Posterior vena cava (tissue), 2 donors: ENCODE measurements at regions not wholly inside any gene's neighbourhood (a gene's known extent, or its start where the extent isn't known, plus 50 kb on each side); places are given as distances from the start of the nearest gene placed in this dataset.

Experiments
- DNase-seq: peaks from one replicate; pipeline ENCODE4 v3.0.0-alpha.2; 2020; ENCODE audit warnings: low spot score
- intact Hi-C, 2 donors: fragments of 100-400 bp; cut with DNase I; formaldehyde crosslinking; loops; one replicate each; pipeline versions ENCODE4 v1.14.1 to v1.14.2; 2022 to 2023
- donor health status: DM: yes; HTN: yes; CAD: no.
- donor health status: DM: yes; HTN: yes; CAD: no.

DNA sequence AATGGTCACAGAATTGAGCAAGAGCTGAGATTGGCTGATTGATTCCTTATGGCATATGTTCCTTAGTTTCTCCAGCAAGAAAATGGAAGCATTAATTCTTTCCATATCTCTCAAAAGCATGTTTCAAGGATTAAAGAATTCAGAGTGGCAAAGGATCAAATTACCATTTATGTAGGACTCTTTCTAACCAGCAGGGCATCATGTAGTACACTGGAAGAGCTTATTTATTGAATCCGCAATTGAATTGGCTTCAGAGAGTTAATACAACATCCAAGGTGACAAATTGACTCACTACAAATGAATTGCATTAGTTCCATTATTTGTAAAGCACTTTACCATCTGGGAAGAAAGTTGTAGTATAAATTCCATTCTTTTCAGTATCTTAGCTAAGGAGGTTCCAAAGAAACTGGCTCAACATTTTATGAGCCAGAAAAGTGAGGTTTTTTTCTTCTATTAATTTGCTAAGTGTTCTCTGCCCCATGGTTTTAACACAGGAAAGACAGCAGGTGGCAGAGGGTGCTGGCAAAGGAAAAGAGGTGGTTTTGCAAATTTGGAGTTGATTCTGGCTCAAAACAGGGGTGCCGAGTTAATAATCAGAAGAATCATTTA is 409.9 kb downstream of the MTX2 start:
- intact Hi-C loops, result loop anchor here in 1 of 2 donors (10.0 kb wide), 1 partner anchor 136 kb away; no protein-coding TSS in a partner anchor

DNA sequence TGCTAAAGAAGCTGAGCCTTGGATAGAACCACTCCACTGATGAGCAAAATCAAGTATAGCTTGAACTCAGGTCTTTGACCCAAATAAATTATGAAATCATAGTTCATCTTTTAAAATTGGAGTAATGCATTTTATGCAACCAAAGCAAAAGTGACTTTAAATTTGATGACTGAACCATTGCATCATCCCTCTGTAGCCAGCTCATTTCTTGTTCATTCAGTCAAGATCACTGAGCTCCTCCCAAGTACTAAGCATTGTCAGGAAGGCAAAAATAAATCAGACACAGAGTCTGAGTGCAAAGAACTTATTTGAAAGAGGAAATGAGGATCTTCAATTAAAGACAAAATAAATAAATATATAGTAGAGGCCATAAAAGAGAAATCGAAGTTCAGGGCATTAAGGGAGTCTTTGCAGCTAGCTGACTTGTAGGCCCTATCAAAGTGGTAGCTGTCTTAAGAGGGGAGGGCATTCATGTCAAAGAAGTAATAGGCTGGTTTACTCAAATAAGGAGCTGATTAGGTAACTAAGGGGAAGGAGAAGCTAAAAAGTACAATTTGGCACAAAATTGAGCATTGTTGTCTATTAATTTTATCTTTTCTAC is 411.8 kb downstream of the MTX2 start:
- no peak for DNase-seq
- intact Hi-C loops, result loop anchor here in 1 of 2 donors (10.0 kb wide), 1 partner anchor 84 kb away; no protein-coding TSS in a partner anchor

More for the DNA sequence above, 409.9 kb downstream of the MTX2 start:
- DNase-seq, result no peak

DNA sequence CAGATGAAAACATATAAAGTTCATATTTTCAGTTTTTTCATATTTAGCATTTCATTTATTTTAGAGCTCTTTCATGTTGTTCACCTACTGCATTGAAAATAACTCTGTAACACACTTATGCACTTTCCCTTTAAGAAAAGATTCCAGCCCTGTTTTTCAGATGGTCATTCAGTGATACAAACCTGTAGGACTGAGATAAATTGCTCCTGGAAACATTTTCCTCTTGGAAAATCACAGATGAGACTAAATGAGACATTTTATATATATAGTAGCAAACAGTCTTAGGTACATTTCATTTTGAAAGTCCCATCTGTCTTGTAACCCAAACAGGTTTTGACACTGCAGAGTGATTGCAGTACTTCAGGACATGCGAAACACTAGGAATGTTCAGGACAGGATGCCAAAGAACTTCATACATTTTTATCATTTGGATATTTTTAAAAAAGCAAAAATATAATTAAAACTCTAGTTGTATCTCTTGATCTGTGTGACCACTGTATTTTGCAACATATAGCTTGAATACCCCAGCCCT is 412.4 kb downstream of the MTX2 start:
- no peak for DNase-seq
- intact Hi-C loops, result loop anchor here in 1 of 2 donors (10.0 kb wide), 1 partner anchor 83 kb away; no protein-coding TSS in a partner anchor

DNA sequence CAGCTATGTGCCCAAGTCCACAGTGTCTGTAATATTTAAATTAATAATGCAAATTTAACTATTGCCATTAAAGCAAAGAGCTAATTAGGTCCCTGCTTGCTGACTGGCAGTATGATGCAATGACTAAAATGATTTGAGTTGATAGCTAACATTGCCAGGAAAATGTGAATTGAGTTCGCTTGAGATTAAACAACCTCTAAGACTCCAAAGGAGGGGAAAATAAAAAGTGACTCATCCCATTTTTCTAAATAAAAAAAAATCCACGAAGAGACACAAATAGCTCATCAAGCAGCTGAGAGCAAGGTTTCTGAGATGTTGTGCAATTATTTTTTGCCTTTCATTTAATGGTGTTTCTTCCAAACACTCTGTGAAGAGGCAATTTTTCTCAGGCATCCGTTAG is 413.0 kb downstream of the MTX2 start:
- intact Hi-C loops, result loop anchor here in 1 of 2 donors (10.0 kb wide), 1 partner anchor 83 kb away; no protein-coding TSS in a partner anchor
- DNase-seq, result no peak

DNA sequence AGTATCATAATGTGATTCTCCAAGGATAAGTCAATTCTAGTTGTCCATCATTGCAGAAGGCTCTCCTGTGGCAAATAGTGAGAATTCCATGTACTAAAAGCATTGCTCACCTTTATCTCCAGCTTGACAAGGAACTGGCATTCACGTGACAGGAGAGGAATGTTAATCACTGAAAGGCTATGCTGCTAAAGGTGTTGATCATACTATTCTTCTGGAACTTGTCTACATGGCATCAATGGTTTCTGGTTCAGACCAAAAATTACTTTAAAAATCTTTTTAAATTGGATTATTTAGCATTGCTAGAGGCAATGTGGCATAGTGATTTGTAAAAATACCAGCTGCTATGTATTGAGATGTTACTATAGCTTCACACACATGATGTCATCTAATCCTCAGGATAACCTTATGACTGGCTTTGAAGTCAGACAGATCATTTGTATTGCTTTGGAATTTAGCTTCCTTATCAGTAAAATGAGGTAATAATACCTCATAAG is 414.4 kb downstream of the MTX2 start:
- intact Hi-C loops, result loop anchor here in 1 of 2 donors (10.0 kb wide), 1 partner anchor 81 kb away; no protein-coding TSS in a partner anchor
- no peak for DNase-seq

DNA sequence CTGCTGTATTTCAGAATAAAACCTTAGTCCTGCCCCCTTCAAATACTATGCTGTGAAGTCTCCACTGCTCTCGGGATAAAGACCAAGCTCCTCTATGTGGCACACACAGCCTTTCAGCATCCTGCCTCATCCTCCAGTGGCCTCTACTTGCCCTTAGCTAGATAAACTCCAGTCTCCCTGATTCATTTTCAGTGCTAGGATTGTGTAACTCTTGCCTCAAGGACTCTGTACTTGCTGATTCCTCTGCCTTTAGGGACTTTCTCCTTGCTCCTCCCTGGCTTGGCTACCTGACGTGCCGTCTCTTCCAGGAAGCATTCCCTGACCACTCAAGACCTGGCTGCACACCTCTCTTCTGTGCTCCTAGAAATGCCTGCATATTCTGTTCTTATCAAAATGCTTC is 416.7 kb downstream of the MTX2 start:
- no peak for DNase-seq
- intact Hi-C loops, result loop anchor here in 1 of 2 donors (10.0 kb wide), 1 partner anchor 79 kb away; no protein-coding TSS in a partner anchor

DNA sequence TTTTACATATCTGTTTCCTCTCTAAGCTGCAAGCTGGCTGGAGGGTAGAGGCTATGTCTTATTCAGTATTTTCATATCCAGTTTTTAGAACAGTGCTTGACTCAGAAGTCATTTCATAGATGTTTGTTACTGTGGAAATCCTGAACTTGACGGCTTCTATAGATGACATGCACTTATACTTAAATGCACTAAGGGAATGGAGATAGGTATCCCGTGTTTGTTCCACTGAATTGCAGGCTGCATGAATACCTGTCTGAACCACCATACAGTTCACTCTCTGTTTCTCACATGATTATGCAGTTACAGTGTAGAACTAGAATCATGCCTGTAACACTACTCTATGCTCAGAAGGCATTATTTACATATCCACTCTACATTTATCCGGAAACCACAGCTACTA is 417.1 kb downstream of the MTX2 start:
- DNase-seq, result no peak
- intact Hi-C loops, result loop anchor here in 1 of 2 donors (10.0 kb wide), 1 partner anchor 78 kb away; no protein-coding TSS in a partner anchor

DNA sequence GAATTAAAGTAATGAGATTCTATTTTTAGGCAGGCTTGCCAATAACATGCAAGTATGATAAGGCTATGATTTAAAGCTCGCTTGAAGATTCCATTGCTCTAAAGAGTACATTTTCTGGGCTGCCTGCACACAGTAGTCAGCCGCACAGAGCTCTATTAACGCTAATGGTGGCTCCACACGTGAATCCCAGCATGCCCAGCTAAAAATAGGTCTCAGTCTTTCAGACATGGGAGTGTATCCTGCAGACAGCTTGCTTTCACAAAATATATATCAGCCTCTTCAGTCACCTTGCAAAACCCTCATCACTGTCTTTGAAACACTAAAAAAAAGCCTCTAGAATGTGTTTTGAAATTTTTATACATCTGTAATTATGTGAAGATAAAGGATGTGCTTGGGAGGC is 418.1 kb downstream of the MTX2 start:
- DNase-seq, result no peak
- intact Hi-C loops, result loop anchor here in 1 of 2 donors (10.0 kb wide), 1 partner anchor 77 kb away; no protein-coding TSS in a partner anchor

DNA sequence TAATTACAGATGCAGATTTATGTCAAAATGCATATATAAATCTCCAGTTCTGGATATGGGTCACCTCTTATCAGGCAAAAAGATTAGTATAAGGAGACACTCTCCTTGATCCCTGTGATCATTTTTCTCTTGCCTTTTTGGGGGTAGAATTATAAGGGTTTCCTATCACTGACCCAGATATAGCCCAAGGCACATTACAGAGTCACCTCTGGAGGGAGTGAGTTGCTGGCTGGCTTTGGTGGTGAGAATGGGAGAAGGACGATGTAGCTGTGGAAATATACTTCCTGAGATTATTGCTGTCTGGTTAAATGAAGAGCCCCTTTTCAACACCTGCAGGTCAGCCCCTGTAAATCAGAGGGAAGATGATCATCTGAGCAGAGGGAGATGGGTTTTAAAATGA is 418.7 kb downstream of the MTX2 start:
- intact Hi-C loops, result loop anchor here in 1 of 2 donors (10.0 kb wide), 1 partner anchor 77 kb away; no protein-coding TSS in a partner anchor
- DNase-seq, result no peak

DNA sequence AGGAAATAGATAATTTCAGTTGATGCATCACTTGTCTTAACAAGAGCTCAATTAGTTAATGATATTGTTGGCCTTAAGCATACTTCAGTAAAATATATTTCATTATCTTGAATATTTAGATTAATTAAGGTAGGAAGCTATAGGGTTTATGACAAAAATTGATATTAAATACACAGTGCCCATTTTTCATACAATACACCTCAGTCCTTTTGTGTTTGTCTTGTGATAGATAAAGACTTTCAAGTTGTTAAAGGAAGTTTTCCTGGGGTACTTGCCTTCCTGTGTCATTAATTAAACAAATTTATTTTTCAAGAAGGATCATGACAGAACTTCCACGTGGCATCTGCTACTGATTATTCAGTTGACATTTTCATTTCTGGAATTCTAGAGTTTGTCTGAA is 420.5 kb downstream of the MTX2 start:
- intact Hi-C loops, result loop anchor here in 1 of 2 donors (10.0 kb wide), 1 partner anchor 75 kb away; no protein-coding TSS in a partner anchor
- no peak for DNase-seq

DNA sequence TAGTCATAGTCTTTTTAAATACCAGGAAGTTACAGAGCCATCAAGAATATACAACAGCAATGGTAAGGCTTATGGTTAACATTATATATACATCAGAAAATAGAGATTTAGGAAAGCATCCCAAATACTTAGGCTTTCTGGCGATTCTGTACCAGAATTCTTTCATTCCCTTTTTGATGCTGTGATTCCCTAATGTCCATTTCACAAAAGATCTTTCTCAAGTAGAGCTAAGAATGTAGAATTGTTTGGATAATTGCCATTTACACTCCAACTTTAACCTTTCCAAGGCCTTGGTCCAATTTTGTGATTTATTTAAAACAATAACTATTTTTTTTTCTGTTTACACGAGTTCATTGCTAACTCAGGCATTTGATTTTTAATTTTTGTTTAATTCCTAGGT is 422.2 kb downstream of the MTX2 start:
- intact Hi-C loops, result no loop called here
- no peak for DNase-seq

DNA sequence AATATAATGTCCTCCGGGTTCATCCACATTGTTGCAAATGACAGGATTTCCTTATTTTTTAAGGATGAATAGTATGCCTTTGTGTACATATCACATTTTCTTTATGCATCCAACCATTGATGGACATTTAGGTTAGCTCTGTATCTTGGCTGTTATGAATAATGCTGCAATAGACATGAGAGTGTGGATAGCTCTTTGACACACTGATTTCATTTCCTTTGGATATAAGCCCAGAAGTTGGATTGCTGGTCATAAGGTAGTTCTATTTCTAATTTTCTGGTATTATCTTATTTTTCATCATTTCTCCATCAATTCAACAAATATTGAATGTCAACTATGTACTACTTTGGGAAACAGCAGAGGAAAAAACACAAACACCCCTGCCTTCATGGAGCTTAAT is 423.3 kb downstream of the MTX2 start:
- intact Hi-C loops, result no loop called here

DNA sequence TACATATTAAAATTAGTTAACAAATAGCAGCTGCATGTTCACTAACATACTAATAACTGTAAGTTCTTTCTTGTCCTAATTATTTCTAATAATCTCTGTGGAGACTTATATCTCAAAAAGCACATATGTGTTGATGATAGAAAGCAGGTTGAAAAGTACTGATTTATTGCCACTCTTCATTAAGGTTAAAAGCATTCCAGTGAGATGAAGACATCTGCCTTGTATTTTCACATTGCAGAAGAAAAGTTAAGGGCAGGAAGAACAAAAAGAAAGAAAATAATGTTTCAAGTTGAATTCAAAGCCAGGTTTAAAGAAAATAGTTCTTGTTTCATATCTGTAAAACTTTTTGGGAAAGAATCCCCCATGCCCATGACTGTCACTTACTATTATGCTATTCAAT is 429.9 kb downstream of the MTX2 start:
- intact Hi-C loops, result no loop called here

More for the DNA sequence above, 423.3 kb downstream of the MTX2 start:
- DNase-seq, result no peak

DNA sequence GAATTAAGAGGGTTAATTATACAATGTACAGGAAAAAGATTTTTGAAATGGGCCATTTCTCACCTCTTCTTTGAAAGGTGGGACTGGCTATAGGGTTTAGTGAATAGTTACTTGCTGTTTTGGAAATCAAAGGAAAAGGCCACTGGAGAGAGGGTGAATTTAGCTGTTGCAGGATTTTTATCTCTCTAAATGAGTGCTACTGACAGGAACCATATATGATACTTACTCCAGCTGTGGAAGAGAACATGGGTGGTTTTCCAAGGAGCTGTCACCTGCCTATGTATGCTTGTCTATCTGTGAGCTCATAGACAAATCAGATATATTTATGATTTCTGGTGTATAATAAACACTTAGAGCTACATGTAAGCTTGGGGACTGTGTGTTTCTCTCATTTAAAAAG is 430.4 kb downstream of the MTX2 start:
- no peak for DNase-seq
- intact Hi-C loops, result no loop called here

More for the DNA sequence above, 429.9 kb downstream of the MTX2 start:
- DNase-seq, result no peak

DNA sequence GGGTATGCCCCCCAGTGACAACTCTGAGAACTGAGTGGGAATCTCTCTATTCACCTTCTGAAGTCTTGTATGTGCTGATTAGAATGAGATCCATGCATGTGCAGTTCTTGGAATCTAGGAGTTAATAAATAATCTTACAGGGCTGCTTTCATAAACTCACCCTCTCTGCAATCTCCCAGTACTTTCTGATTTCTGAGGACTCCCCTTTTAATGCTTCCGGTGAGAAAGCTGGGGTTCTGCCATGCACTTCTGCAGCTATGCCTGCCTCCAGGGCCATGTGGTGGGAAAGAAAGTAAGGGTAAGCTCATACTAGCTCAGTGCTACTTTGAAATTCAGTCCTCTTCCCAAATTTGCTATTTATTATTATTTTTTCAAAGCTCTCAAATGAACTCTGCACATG is 432.9 kb downstream of the MTX2 start:
- no peak for DNase-seq
- intact Hi-C loops, result no loop called here

DNA sequence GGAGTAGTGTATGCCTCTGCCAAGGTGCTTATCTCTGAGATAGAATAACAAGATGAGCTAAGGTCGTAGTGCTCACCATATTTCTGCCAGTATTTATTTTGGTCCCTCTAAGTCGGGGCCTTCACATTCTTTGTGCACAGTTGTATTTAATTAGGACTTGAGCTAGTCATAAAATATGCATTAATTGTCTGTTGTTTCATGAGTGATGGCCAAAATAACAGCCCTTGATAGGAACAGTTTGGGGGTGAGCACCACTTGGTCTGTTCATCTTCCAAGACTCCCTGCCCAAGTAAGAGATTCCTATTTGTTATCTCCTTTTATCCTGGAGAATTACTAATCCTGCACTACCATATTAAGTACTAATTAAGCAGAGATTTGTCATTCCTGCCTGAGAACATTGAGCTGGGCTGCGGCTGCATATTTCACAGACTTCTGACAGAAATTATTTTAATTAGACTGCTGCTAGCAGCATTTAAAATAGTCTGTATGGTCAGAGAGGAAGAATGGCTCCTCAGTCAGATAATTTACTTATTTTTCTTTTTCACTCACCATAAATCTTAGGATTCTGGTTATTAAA is 435.1 kb downstream of the MTX2 start:
- intact Hi-C loops, result no loop called here
- no peak for DNase-seq

DNA sequence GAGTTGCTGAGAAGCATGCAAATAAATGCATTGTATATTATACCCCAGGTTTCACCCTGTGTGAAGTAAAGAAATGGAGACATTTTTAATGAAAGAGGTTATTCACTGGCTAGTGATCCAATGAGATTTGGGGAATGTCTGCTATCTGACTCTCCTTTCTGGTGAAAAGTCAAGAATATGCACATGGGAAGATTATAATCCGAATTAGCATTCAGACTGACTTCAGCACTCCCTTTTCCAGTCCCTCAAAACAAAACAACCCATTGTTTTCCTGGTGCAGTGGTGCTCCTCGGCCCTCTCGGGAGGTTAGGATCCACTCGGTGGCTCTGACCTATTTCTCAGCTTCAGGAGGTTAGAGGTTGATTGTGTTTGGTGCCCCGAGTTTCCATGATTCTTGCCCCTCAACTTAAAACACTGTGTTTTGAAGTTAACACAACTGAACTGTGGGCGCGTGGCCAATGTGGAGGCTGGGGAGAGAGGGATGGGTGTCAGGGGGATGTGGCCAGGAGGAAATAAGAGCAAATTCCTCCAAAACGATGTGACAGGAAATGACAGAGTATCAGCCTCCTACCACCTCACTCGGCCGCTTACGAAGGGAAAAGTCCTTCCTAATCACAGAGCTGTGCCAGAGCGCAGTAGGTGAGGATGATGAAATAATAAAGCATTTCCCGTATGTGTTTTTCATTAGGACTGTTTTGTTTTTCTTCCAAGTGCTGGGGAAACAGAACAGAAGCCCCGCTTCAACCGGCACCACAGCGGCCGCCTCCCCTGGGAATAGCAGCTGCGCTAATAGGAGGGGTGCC is 440.1 kb downstream of the MTX2 start:
- peak; percentile 81 for DNase-seq
- intact Hi-C loops, result no loop called here

DNA sequence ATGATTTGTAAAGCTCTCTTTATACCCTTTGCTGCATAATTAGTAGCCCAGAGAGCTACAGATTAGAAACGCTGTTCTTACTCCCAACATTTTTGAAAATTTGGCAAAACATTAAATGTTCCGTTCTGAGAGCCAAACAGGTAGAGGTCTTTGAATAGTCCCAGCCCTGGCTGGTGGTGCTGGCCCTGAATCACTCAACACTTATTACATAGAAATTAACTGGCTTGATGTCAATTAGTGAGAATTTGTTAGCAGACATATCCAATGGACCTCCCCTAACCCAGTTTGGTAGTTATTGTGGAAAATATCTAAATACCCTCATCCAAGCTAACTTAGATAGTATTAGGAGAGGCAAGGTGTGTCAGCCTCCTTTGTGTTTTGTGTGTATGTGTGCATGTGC is 440.7 kb downstream of the MTX2 start:
- no peak for DNase-seq
- intact Hi-C loops, result no loop called here

DNA sequence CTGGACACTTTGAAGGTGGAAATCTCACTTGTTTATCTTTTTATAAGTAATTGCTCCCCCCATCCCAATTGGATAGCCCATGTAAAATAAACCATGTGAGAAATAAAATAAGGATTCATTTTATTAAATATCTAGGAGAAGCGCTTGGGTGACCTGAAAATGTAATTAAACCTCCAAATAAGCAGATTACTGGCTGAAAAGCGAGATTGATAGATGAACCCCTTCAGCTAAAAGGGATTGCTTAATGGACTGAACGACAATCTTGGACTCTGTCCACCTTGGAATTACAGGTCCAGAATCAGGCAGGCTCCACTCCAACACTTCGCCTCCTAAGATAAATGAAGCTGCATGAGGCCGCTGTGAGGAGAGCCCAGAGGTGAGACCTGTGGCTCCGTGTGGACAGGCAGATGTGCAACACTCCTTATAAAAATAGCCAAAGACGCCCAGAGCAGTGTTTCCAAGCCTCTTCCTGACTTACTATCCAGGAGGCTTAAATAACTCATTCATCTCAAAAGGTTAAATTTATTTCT is 441.5 kb downstream of the MTX2 start:
- DNase-seq, result no peak
- intact Hi-C loops, result no loop called here
